ENCODE measurements at regions not wholly inside any gene's neighbourhood (a gene's known extent, or its start where the extent isn't known, plus 50 kb on each side); places are given as distances from the start of the nearest gene placed in this dataset.

GRCh38 chr1:29395736-29396437, 159.6 kb downstream of the PTPRU start:
- intact Hi-C loops (cut with micrococcal nuclease; ENCODE audit: unreplicated experiment) = no loop called here
- CTCF ChIA-PET (ENCODE audit: low intra/inter-chr PET ratio, low total read pairs) = no interaction called here

More at GRCh38 chr1:29395736-29396437, 159.6 kb downstream of the PTPRU start:
- Histone ChIP-seq H3K4me1 (ENCODE audit: insufficient read depth, low read length) (no peaks in the 10 kb centered on the region), H3K4me3 (replicated peaks in 1 of 3; ENCODE audit: insufficient read depth in 1 of 3, low read depth in 2 of 3, low read length in 3 of 3) (no peak overlapping the region), H3K4me2 (ENCODE audit: low read depth, low read length) (no peak overlapping the region), H2AFZ (ENCODE audit: low read length) (no peak overlapping the region), H3K36me3 (replicated peaks in 1 of 2; ENCODE audit: control insufficient read depth in 1 of 2, insufficient read depth in 2 of 2, low read length in 2 of 2) (no peaks in the 10 kb centered on the region), H3K9me3 (ENCODE audit: low read length) (no peaks in the 10 kb centered on the region), H4K20me1 (ENCODE audit: insufficient read depth, low read length) (no peaks in the 10 kb centered on the region), H3K79me2 (ENCODE audit: insufficient read depth, low read length) (no peaks in the 10 kb centered on the region), H3K9ac (ENCODE audit: insufficient read depth, low read depth, low read length) (no peak overlapping the region), H3K27me3 (ENCODE audit: control insufficient read depth in 1 of 2, insufficient read depth in 2 of 2, low read length in 2 of 2) (peaks cover 1 to 2% of the 10 kb centered on the region in 2 experiments; a peak in 1 of 5 replicates), H3K27ac (ENCODE audit: extremely low read length, insufficient read depth, low read length) (no peak overlapping the region)
- in situ Hi-C loops (cut with HindIII; ENCODE audit: extremely low pct_ligation_motif_present, low pct_unique_long_range_greater_than_20kb) = loop anchor here (25.0 kb wide), 1 partner anchor 691 kb away; no protein-coding TSS in a partner anchor
- WGBS (ENCODE audit: low lambda C conversion rate) = 10% methylated on average over 4 of the region's 5 CpGs
- no TSS peak for BruUV-seq (replicated peaks)
- DNase-seq (ENCODE audit: low spot score) (no peak), ATAC-seq (no peak), FAIRE-seq (no peak)
- POLR2A ChIA-PET = no interaction called here
- no peak for TF ChIP-seq RBM22 (optimal IDR thresholded peaks at IDR 0.05; ENCODE audit: low read length)
- TF ChIP-seq SAP130 (CRISPR knock-in tag; IDR thresholded peaks at IDR 0.05; ENCODE audit: low read depth) = no peak
- TF ChIP-seq ARNT2 (CRISPR knock-in tag; IDR thresholded peaks at IDR 0.05; ENCODE audit: low read depth) = no peak
- TF ChIP-seq ZNF563 (CRISPR knock-in tag; IDR thresholded peaks at IDR 0.05) = no peak
- TF ChIP-seq GTF3A (CRISPR knock-in tag; conservative IDR thresholded peaks at IDR 0.05) = no peak
- no peak for TF ChIP-seq ZBTB4 (CRISPR knock-in tag; IDR thresholded peaks at IDR 0.05; ENCODE audit: borderline replicate concordance)
- no peak for TF ChIP-seq ZNF749 (CRISPR knock-in tag; IDR thresholded peaks at IDR 0.05; ENCODE audit: borderline replicate concordance)
- TF ChIP-seq JUN (CRISPR knock-in tag; IDR thresholded peaks at IDR 0.05) = no peak
- no peak for TF ChIP-seq ZNF367 (CRISPR knock-in tag; IDR thresholded peaks at IDR 0.05; ENCODE audit: borderline replicate concordance)
- TF ChIP-seq TCF7L2 (IDR thresholded peaks at IDR 0.05; ENCODE audit: low read depth, low read length) = no peak
- TF ChIP-seq ZNF468 (CRISPR knock-in tag; IDR thresholded peaks at IDR 0.05) = no peak
